ENCODE measurements at regions not wholly inside any gene's neighbourhood (a gene's known extent, or its start where the extent isn't known, plus 50 kb on each side); places are given as distances from the start of the nearest gene placed in this dataset.
"Not testable (repeated sequence)": the region's sequence is repeated elsewhere in the genome, so short reads cannot be mapped to it uniquely, and the experiment has no call there.

DNA sequence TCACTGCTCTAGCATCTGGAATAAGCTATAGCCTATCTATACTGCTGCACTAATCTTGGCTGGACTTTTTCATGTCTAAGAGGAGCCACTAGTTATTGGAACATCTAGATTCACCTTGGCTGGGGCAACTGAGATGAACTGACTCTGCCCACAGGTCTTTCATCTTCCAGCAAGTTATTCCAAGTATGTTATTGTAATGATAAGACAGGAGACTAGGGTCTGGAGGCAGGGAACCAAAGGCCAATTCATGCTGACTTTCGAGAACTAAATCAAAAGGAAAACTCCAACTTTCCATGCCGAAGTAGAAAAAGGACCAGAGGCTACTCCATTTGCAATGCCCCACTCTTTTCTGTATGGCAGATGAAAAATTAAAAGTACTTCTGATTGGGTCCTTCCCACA is 1243.0 kb upstream of the RAG2 start:
- no peak for DNase-seq

DNA sequence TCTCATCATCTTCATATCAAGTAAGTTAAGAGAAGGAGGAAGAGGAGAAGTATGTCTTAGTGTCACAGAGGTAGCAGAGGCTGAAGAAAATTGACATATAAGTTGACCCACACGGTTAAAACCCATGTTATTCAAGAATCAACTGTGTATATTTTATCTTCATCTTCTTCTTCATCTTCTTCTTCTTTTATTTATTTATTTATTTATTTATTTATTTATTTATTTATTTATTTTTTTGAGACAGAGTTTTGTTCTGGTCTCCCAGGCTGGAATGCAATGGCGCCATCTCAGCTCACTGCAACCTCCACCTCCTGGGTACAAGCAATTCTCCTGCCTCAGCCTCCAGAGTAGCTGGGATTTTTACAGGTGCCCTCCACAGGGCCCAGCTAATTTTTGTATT is 1242.3 kb upstream of the RAG2 start:
- not testable (repeated sequence) for DNase-seq

DNA sequence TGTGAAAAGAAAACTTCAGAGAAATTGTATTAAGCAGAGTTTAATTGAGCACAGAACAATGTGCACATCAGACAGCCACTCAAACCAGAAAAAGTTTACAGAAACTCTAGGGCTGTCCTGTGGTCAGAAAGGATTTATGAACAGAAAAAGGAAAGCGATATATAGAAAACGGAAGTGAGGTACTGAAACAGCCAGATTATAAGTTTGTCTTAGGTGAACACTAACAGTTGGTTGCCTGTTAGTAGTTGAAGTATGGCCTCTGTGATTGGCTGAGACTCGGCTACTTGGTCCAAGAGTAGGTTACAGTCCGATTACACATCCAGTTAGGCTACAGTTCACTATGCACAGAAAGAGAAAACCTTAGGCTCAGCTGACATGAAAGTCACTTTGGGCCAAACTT is 1232.5 kb upstream of the RAG2 start:
- no peak for DNase-seq

DNA sequence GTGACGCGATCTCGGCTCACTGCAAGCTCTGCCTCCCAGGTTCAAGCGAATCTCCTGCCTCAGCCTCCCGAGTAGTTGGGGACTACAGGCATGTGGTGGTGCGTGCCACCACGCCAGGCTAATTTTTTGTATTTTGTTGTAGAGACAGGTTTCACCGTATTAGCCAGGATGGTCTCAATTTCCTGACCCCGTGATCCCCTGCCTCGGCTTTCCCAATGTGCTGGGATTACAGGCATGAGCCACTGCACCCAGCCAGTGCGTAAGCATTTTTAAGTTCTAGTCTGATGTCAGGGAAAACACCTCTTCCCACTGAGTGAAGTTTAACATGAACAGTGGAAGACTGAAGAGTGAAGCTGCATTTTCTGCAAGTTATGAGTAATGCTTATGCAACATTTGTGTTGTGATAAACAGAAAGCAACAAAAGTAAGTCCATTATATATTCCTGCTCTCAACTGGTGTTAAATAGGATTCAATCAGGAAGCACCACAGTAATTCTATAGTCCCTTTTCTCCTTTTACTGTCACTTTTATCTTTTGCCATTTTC is 1219.8 kb upstream of the RAG2 start:
- no peak for DNase-seq

DNA sequence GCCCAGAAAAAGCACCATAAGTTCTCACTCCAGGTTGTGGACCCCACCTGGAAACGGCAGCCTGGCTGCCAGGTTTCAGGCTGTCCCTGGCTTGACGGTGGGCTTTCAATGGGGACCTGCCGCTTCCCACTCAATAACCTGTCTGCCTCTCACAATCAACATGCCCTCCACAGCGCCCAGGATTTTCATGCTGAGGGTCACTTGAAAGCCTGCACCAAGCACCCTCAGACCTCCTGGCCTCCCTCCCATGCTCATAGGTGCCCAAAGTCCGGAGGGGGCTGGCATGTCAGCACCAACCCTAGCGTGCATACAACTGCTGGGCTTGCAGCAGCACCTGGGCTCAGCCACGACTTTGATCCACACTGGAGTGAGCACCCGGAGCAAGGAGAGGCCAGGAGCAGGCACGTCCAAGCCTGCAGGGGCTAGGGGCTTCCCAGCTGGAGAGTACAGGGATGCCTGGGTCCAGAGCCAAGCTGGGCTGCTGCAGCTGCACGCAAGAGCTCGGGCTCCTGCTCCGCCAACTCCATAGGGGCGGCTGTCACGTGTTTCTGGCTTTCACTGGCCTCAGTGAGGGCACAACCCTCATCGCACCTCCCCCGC is 1214.3 kb upstream of the RAG2 start:
- no peak for DNase-seq

DNA sequence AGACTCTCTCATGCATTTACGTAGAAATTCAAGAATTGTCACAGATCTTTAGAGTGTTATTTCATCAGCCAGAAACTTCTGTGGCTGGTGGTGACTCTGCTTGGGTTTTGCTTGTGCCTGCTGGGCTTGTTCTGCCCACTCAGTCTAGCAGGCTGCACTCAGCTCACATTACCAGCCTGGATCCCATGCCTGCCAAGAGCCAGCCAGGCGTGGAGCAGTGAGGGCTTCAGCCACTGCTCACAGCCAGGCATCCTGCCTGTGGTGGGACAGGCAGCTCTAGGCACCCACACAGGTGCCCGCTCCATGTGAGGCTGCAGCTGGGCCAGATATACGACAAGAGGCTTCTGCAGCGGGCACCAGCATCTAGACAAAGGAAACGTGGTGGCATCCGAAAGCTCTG is 1213.3 kb upstream of the RAG2 start:
- no peak for DNase-seq

DNA sequence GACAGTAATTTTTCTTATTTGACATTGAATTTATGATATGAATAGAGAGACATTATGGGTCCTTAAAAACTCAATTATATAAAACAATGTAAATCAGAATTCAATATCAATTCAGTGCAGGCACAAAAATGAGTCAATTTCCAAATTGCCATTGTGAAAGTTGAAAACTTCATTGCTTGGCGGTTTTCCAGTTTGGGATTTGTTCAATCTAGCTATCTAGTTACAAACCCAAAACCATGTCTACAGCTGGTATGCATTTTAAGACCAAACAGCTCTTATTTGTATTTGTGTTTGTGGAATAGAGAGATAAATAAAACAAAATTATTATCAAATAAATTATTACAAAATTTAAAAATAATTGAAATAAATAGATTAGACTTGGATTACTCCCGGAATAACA is 1206.6 kb upstream of the RAG2 start:
- no peak for DNase-seq

DNA sequence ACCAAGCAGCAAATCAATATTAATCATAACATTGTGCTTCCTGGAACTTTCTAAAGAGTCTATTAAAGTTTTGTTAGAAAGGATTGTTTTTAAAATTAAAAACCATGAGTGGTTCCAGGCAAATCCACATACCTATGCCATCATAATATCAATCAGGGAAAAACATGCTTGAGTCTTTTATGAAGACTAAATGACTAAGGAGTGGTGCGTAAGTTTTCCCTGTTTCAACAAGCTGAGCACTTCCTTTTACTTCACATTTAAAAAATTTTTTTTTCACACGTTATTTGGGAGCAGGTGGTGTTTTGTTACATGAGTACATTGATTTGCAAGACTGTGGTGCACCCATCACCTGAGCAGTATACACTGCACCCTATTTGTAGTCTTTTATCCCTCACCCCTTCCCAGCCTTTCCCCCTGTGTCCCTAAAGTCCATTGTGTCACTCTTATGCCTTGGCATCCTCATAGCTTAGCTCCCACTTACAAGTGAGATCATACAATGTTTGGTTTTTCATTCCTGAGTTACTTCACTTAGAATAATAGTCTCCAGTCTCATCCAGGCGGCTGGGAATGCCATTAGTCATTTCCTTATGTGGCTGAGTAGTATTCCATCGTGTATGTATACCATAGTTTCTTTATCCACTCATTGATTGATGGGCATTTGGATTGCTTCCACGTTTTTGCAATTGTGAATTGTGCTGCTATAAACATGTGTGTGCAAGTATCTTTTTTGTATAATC is 1190.3 kb upstream of the RAG2 start:
- no peak for DNase-seq

DNA sequence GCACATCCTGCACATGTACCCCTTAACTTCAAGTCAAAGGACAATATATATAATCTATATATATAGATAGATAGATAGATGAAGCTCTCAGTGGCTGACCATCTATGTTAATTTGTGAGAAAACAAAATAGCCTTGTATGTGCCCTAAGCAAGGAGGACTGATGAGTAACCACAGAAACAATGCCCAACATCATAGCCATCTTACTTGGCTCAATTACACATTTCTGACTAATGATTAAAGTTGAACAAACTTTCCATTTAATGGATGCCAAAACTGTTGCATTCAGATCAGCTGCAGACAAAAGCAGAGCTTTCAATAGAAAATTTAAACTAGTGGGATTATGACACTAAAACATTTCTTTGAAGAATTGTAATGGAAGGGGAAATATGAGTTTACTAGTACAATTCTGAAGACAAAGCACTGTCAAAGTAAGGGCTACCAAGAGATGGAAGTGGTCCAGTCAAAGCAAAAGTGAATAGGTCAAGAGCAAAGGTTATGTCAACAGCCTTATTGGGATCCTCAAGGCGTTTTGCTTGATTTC is 1188.2 kb upstream of the RAG2 start:
- no peak for DNase-seq

DNA sequence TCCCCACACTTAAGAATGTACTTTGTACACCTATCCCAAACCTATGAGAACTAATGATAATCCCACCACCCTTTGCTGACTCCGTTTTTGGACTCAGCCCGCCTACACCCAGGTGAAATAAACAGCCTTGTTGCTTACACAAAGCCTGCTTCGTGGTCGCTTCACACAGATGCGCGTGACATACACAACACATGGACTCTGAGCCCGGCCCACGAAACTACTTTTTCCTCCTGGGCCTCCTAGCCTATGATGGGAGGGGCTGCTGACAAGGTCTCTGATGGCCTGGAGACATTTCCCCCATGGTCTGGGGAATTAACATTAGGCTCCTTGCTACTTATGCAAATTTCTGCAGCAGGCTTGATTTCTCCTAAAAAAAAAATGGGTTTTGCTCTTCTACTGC is 1176.4 kb upstream of the RAG2 start:
- no peak for DNase-seq

DNA sequence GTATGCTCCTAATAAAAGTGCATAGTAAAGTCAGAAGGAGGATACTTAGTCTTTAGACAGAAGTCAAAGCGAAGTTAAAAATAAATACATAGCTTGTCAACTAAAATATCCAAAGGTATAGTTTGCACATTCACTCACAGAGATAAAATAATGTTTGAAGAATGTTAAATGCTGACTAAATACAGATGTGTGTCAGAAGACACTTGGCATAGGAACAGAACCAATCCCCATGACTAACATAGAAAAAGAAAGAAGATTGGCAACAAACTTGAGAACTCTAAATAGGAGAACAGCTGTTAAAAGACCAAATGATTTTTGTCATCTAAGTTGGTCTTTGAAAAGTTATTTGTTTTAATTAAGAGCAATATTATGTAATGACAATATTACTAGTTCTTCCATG is 1172.1 kb upstream of the RAG2 start:
- no peak for DNase-seq

DNA sequence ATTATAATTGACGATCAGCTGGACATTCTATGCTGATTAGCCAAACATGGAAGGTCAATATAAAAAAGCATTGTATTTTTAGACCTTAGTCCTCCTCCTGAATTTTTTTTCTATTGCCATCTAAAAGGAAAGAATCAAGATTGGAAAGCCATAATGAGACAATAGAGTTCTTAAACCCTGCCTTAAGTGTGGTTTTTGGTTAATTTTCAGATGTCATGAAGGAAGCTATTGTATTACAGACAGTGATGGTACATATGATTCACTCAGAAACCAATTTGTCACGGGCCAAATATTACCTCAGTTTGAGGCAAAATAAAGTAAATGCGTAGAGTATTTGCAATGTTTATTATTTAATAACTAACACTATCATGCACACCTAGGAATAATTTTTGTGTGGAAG is 1164.0 kb upstream of the RAG2 start:
- no peak for DNase-seq

DNA sequence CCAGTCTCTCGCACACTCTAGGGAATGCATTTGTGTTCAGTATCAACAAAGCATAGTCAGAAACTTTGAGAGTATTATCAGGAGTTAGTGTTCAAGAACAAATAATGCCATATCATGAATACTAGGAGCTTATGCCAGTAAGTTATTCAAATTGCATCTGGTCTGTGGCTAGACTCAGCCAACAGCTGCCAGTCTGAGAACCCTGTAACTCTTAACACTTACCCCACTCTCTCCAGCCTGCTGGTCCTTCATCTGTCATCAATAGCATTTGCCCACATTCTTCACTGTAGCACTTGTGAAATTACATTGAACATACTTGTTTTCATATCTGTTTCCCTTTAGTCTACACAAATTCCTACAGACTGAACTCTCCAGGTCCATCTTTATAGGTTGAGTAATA is 1157.5 kb upstream of the RAG2 start:
- DNase-seq: no peak

DNA sequence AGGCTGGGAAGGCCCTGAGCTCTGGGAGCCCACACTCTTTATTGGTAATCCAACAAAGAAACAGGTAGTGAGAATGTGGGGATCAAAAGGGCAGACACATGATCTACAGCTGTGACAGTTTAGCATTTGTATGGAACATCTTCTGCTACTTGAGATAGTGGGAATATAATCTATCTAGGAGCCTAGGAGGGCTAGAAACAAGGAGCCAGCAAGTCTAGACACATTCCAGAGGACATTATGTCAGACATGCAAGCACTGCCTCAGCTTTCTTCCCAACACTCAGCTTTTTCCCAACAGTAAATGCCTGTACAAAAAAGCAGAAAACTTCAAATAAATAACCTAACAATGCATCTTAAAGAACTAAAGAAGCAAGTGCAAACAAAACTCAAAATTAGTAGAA is 1150.6 kb upstream of the RAG2 start:
- no peak for DNase-seq

DNA sequence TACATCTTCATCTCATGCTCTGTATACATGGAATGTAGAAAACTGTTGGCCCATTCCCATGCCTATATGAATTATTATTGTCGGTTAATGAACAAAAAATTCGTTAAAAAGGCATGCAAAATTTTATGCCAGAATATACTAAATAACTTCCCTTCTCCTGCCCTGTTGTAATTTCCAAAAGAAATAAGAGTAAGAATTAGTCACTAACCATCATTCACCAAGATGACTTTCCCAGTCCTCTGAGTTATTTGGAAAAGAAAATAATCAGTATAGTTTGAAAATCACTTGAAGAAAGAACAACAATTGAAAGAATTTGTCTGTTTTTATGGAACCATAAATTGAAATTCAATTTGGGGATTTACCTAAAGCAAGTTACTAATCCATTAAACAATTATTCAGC is 1149.1 kb upstream of the RAG2 start:
- DNase-seq: no peak

DNA sequence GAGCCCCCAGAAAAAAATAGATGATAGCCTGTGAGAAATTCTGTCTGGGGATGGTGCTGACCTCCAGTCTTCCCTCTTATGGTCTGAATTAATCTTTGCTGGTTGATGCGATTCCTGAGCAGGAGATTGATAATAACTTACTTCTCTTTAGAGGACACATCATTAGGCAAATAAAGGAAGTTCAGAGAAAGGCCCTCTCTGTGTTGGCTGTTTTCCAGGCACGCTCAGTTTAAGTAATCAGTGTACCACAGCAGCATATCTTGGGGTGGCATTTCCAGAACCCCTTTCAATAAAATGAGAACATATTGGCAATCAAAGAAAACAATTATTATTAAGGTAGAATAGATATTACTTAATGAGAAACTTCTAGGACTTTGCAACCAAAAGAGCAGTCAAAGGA is 1129.3 kb upstream of the RAG2 start:
- DNase-seq: no peak

DNA sequence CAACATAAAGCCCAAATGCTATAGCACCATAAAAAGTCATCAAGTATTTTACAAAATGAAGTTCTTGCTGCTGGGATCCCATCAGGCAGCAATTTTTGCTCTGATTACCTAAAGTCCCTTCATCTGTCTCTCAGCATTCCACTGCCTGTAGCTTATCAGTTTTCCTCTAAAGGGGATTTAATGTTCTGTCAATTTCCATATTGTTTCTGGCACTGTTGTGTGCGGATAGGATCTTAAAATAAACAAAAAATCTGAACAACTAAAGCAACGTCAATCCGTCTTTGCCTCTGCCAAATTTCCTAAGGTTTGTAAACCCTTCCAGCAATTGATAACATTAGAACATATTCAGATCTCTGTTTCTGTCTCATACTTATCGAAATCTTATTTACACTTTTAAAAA is 1126.3 kb upstream of the RAG2 start:
- DNase-seq: no peak

DNA sequence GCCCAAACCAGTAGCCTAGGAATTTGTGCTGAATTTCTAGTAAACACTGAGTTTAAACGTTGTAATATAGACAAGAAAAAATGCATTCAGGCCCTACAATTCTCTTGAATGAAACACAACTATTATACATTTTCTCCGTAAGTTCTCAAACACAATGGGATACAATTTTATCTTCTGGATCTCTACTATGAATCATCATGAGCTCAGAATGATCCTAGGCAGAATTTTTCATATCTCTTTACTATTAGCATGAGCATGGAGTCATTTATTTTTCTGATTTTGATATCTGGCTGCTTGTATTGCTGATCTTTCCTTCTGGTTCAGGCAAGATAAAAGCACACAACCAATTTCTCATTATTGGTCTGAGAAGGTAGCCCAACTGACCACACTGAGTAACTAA is 1123.4 kb upstream of the RAG2 start:
- DNase-seq: no peak

DNA sequence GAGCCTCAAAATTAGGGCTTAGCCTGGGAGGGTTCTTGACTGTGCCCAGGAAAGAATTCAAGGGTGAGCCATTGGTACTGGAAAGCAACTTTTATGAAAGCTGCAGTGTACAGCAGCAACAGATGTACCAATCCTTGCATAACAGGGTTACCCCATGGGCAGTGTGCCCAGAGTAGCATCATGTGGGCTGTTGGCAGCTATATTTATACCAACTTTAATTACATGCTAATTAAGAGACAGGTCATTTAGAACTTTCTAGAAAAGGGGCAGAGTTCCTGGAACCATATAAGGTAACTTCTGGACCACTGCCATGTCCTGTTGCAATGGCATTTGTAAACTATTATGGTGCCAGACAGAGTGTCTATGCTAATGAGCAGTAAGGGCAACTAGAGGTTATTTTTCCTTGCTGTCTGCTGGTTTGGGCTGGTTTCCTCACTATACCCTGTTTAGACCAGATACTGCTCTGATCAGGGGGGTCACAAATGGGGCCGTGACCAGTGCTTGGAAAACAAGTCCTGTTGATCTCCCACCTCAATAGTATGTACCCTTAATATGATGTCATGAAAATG is 1120.5 kb upstream of the RAG2 start:
- DNase-seq: no peak

DNA sequence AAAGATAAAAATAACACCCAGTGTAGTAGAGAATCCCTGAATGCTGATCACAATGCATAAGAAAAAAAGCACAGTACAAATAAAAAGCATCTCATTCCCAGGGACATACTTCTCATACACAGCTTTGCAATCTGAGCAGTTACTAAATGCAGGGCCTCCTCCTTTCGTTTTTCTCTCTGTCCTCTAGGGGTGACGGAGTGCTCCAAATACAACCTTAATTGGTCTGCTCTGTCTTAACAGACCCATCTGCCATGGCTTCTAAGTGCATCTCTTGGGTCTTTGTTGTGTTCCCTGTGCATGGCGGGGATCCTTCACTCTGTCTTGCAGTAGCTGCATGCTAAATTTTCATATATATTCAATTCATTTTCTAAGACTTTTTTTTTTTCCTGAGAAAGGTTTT is 1114.2 kb upstream of the RAG2 start:
- DNase-seq: no peak

DNA sequence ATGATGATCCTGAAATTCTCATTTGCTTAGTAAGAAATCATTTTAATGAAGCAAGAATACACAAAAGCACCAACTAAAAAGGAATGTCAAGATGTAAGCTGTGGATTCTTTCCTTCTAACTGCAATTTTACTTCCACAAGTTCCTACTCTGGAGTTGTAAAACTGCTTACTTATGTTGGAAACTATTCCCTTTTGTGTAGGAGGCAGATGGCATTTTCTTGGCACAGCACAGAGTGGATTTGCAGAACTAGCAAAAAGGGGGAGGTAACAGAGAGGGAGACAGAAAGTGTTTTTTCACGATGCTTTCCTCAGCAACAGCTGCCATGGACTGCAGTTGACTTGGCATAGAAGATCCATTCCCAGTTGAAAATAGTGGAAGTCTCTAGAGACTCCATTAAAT is 1112.0 kb upstream of the RAG2 start:
- DNase-seq: no peak

DNA sequence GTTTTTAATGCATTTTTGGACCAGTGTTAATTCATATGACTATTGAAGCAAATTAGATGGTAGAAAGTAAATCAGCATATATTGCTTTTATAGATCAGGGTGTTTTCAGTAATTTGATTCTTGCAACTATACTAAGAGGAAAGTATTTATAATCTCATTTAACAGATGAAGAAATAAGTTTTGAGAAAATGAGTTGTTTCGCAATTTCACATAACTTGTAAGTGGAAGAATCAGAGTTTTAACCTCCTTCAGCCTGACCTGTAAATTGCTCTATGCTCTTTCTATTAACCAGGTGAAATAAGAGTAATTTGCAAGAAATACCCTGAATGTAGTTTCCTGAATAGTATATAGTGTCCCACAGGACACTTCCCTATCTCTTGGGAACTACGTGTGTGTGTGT is 1106.8 kb upstream of the RAG2 start:
- DNase-seq: no peak

DNA sequence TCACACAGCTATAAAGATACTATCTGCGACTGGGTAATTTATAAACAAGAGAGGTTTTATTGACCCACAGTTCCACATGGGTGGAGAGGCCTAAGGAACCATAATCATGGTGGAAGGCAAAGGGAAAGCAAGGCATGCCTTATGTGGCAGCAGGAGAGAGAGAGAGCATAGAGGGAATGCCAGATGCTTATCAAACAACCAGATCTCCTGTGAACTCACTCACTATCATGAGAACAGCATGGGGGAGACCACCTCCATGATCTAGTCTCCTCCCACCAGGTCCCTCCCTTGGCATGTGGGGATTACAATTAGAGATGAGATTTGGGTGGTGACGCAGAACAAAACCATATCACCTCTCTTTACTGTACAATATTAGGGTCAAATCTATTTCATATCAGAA is 1101.6 kb upstream of the RAG2 start:
- no peak for DNase-seq

DNA sequence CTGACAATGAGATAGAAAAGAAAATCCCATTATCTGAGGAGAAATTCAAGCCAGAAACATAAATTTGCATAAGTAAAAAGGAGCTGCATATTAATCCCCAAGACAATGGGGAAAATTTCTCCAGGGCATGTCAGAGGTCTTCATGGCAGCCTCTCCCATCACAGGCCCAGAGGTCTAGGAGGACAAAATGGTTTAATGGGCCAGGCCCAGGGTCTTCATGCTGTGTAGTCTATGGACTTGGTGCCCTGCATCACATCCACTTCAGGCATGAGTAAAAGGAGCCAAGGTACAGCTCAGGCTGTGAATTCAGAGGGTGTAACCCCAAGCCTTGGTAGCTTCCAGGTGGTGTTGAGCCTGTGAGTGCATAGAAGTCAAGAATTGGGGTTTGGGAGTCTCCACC is 1097.2 kb upstream of the RAG2 start:
- no peak for DNase-seq
